ENCODE measurements at regions not wholly inside any gene's neighbourhood (a gene's known extent, or its start where the extent isn't known, plus 50 kb on each side); places are given as distances from the start of the nearest gene placed in this dataset.
"Not testable (repeated sequence)": the region's sequence is repeated elsewhere in the genome, so short reads cannot be mapped to it uniquely, and the experiment has no call there.

DNA sequence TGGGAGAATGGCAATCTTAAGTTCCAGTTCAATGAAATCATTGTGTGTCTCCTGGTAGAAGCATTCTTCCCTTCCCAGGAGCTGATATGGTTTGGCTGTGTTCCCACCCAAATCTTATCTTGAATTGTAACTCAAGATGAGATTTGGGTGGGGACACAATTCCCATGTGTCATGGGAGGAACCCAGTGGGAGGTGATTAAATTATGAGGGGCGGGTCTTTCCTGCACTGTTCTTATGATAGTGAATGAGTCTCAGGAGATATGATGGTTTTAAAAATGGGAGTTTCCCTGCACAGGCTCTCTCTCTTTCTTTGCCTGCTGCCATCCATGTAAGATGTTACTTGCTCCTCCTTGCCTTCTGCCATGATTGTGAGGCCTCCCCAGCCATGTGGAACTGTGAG, 108.3 kb upstream of the RUNX1 start:
- H3K27me3 ChIP-seq (ENCODE audit: low read depth, low read length); H3K9me3 ChIP-seq (ENCODE audit: control insufficient read depth in 1 of 2, low read length in 2 of 2); H3K4me3 ChIP-seq (ENCODE audit: low read depth in 1 of 2, low read length in 2 of 2); H3K27ac ChIP-seq (ENCODE audit: low read length); H3K36me3 ChIP-seq (ENCODE audit: control insufficient read depth in 1 of 2, insufficient read depth in 2 of 2, low read length in 2 of 2); H3K4me1 ChIP-seq (ENCODE audit: control insufficient read depth in 1 of 2, insufficient read depth in 2 of 2, low read length in 2 of 2): not testable (repeated sequence)

GRCh38 chr21:35156293-35157278, 107.5 kb upstream of the RUNX1 start:
- peaks cover 0 to 2% of the 10 kb centered on the region in 2 donors for H3K9me3 ChIP-seq (ENCODE audit: control insufficient read depth in 1 of 2, low read length in 2 of 2)
- H3K4me1 ChIP-seq (ENCODE audit: control insufficient read depth in 1 of 2, insufficient read depth in 2 of 2, low read length in 2 of 2), result no peaks in the 10 kb centered on the region
- H3K4me3 ChIP-seq (ENCODE audit: low read depth in 1 of 2, low read length in 2 of 2), result no peak overlapping the region
- no peaks in the 10 kb centered on the region for H3K27me3 ChIP-seq (ENCODE audit: low read depth, low read length)
- no peaks in the 10 kb centered on the region for H3K36me3 ChIP-seq (ENCODE audit: control insufficient read depth in 1 of 2, insufficient read depth in 2 of 2, low read length in 2 of 2)
- no peak overlapping the region for H3K27ac ChIP-seq (ENCODE audit: low read length)

DNA sequence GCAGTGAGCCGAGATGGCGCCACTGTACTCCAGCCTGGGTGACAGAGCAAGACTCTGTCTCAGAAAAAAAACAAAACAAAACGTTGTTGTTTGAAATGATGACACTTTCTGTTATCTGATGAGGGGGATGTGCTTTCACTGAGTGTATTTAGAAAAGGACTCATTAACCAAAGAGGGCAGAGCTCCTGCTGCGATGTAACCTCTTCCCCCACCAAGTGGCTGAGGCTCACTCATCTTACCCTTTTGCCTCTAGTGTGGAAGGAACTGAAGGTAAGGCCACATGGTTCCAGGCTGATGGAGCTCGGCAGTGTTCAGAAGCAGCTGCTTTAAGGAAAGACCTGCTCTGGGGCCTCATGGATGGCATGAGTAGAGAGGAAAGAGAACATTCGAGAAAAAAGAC, 105.7 kb upstream of the RUNX1 start:
- Histone ChIP-seq H3K9me3 (ENCODE audit: control insufficient read depth in 1 of 2, low read length in 2 of 2) (peaks cover 0 to 2% of the 10 kb centered on the region in 2 donors), H3K36me3 (ENCODE audit: control insufficient read depth in 1 of 2, insufficient read depth in 2 of 2, low read length in 2 of 2) (no peaks in the 10 kb centered on the region), H3K27ac (ENCODE audit: low read length) (no peak overlapping the region), H3K27me3 (ENCODE audit: low read depth, low read length) (no peaks in the 10 kb centered on the region), H3K4me3 (ENCODE audit: low read depth in 1 of 2, low read length in 2 of 2) (no peak overlapping the region), H3K4me1 (ENCODE audit: control insufficient read depth in 1 of 2, insufficient read depth in 2 of 2, low read length in 2 of 2) (no peaks in the 10 kb centered on the region)

DNA sequence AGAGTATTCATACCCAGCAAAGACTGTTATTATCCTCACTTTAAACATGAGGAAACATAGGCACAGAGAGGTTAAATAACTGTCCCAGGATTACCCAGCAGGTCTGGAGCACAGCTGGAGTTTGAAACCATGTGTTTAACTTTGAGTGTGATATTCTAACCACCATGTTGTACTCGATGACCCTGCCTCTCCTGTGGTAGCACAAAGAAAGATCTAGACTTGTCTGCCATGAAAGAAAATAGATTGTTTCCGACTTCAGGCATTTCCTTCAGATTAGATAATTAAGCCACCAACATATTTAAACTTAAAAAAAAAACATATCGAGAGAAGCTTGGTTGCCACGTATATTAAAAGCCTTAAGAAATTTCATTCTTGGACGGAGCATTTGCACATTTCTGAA, 104.6 kb upstream of the RUNX1 start:
- H3K27me3 ChIP-seq (ENCODE audit: low read depth, low read length), result no peaks in the 10 kb centered on the region
- H3K4me1 ChIP-seq (ENCODE audit: control insufficient read depth in 1 of 2, insufficient read depth in 2 of 2, low read length in 2 of 2), result no peaks in the 10 kb centered on the region
- no peaks in the 10 kb centered on the region for H3K36me3 ChIP-seq (ENCODE audit: control insufficient read depth in 1 of 2, insufficient read depth in 2 of 2, low read length in 2 of 2)
- H3K9me3 ChIP-seq (ENCODE audit: control insufficient read depth in 1 of 2, low read length in 2 of 2), result peaks cover 0 to 2% of the 10 kb centered on the region in 2 donors
- no peak overlapping the region for H3K27ac ChIP-seq (ENCODE audit: low read length)
- no peak overlapping the region for H3K4me3 ChIP-seq (ENCODE audit: low read depth in 1 of 2, low read length in 2 of 2)

- no peaks in the 10 kb centered on the region for H3K36me3 ChIP-seq (ENCODE audit: control insufficient read depth in 1 of 2, insufficient read depth in 2 of 2, low read length in 2 of 2)
- no peak overlapping the region for H3K27ac ChIP-seq (ENCODE audit: low read length)
- no peaks in the 10 kb centered on the region for H3K9me3 ChIP-seq (ENCODE audit: control insufficient read depth in 1 of 2, low read length in 2 of 2)
- H3K4me1 ChIP-seq (ENCODE audit: control insufficient read depth in 1 of 2, insufficient read depth in 2 of 2, low read length in 2 of 2), result no peaks in the 10 kb centered on the region
- H3K4me3 ChIP-seq (ENCODE audit: low read depth in 1 of 2, low read length in 2 of 2), result no peak overlapping the region
- no peaks in the 10 kb centered on the region for H3K27me3 ChIP-seq (ENCODE audit: low read depth, low read length)
Measured at GRCh38 chr21:35150562-35151226, 101.6 kb upstream of the RUNX1 start.

DNA sequence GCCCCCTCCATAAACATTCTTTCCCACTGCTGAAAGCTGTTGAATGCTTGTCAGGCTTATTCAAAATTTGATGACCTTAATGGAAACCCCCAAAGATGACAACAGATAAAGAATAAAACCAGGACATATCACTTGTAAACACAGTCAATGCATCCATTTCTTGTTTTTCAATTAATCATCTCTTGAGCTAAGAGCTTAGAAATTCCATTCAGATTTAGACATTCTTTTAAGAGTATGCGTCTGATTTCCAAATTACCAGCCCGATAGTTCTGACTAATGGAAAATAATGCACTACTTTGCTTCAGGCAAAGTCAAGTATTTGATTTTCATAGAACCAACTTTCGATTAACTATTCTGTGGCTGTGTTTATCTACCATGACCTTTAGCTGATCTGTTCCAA, 100.6 kb upstream of the RUNX1 start:
- no peak overlapping the region for H3K4me3 ChIP-seq (ENCODE audit: low read depth in 1 of 2, low read length in 2 of 2)
- no peaks in the 10 kb centered on the region for H3K9me3 ChIP-seq (ENCODE audit: control insufficient read depth in 1 of 2, low read length in 2 of 2)
- no peak overlapping the region for H3K27ac ChIP-seq (ENCODE audit: low read length)
- no peaks in the 10 kb centered on the region for H3K27me3 ChIP-seq (ENCODE audit: low read depth, low read length)
- no peaks in the 10 kb centered on the region for H3K36me3 ChIP-seq (ENCODE audit: control insufficient read depth in 1 of 2, insufficient read depth in 2 of 2, low read length in 2 of 2)
- no peaks in the 10 kb centered on the region for H3K4me1 ChIP-seq (ENCODE audit: control insufficient read depth in 1 of 2, insufficient read depth in 2 of 2, low read length in 2 of 2)

- no peaks in the 10 kb centered on the region for H3K27me3 ChIP-seq (ENCODE audit: low read depth, low read length)
- no peaks in the 10 kb centered on the region for H3K9me3 ChIP-seq (ENCODE audit: control insufficient read depth in 1 of 2, low read length in 2 of 2)
- H3K36me3 ChIP-seq (ENCODE audit: control insufficient read depth in 1 of 2, insufficient read depth in 2 of 2, low read length in 2 of 2), result no peaks in the 10 kb centered on the region
- no peak overlapping the region for H3K27ac ChIP-seq (ENCODE audit: low read length)
- H3K4me3 ChIP-seq (ENCODE audit: low read depth in 1 of 2, low read length in 2 of 2), result no peak overlapping the region
- no peaks in the 10 kb centered on the region for H3K4me1 ChIP-seq (ENCODE audit: control insufficient read depth in 1 of 2, insufficient read depth in 2 of 2, low read length in 2 of 2)
Measured at GRCh38 chr21:35147439-35147838, 98.3 kb upstream of the RUNX1 start.

- H3K27ac ChIP-seq (ENCODE audit: low read length), result no peak overlapping the region
- no peaks in the 10 kb centered on the region for H3K36me3 ChIP-seq (ENCODE audit: control insufficient read depth in 1 of 2, insufficient read depth in 2 of 2, low read length in 2 of 2)
- H3K4me1 ChIP-seq (ENCODE audit: control insufficient read depth in 1 of 2, insufficient read depth in 2 of 2, low read length in 2 of 2), result no peaks in the 10 kb centered on the region
- H3K4me3 ChIP-seq (ENCODE audit: low read depth in 1 of 2, low read length in 2 of 2), result no peak overlapping the region
- no peaks in the 10 kb centered on the region for H3K9me3 ChIP-seq (ENCODE audit: control insufficient read depth in 1 of 2, low read length in 2 of 2)
- H3K27me3 ChIP-seq (ENCODE audit: low read depth, low read length), result no peaks in the 10 kb centered on the region
Measured at GRCh38 chr21:35145626-35146233, 96.6 kb upstream of the RUNX1 start.

DNA sequence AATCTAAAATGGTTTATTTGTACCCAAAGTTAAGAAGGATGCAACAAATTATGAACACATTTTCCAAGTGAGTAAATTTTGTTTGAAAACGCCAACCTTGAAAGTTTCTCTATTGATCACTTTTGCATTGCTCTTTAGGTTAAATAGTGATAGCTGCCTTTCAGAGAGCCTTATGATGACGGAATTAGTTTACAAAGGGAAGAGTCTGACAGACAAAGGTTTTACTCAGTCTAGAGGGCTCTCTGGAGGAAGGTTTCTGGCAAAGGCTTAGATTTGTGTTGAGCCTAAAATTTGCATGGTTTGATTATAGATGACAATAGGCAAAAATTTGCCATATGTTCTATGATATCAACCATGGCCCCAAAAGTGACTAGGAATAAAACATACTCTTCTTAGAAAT, 95.9 kb upstream of the RUNX1 start:
- H3K9me3 ChIP-seq (ENCODE audit: control insufficient read depth in 1 of 2, low read length in 2 of 2), result no peaks in the 10 kb centered on the region
- H3K27ac ChIP-seq (ENCODE audit: low read length), result no peak overlapping the region
- no peaks in the 10 kb centered on the region for H3K27me3 ChIP-seq (ENCODE audit: low read depth, low read length)
- H3K4me1 ChIP-seq (ENCODE audit: control insufficient read depth in 1 of 2, insufficient read depth in 2 of 2, low read length in 2 of 2), result no peaks in the 10 kb centered on the region
- H3K36me3 ChIP-seq (ENCODE audit: control insufficient read depth in 1 of 2, insufficient read depth in 2 of 2, low read length in 2 of 2), result no peaks in the 10 kb centered on the region
- no peak overlapping the region for H3K4me3 ChIP-seq (ENCODE audit: low read depth in 1 of 2, low read length in 2 of 2)

DNA sequence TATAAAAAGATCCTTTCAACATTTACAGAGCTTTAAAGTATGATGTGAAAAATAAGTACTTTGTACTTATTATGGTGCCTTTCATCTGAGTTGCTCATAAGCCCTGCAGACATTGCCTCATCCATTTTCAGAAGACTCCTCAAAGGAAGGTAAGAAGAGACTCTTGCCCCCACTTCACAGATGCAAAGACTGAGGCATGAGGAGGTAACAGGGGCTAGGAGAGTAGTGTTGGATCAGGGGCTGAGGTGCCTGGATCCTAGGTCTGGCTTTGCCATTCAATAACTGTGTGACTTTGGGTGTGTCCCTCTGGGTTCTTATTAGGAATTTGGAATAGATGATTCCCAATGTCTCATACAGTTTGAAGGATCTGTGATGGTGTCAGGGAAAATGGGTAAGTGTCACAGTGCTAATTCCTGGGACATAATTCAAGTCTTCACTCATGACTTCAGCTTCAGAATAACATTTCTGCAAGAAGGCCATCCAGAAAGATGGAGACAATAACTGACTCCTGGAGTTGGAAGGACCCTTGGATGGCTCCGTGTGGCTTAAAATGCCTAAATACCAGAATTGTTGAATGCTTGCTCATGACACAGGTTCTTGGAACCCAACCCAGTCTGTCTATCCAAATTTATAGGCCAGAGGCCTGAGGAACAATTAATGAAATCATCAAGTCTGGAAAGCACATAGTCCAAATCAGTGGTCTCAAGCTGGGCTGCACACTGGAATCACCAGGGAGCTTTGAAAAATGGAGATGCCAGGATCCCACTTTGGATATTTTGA, 93.1 kb upstream of the RUNX1 start:
- H3K36me3 ChIP-seq (ENCODE audit: control insufficient read depth in 1 of 2, insufficient read depth in 2 of 2, low read length in 2 of 2), result no peaks in the 10 kb centered on the region
- H3K27me3 ChIP-seq (ENCODE audit: low read depth, low read length), result no peaks in the 10 kb centered on the region
- no peaks in the 10 kb centered on the region for H3K9me3 ChIP-seq (ENCODE audit: control insufficient read depth in 1 of 2, low read length in 2 of 2)
- H3K4me3 ChIP-seq (ENCODE audit: low read depth in 1 of 2, low read length in 2 of 2), result no peak overlapping the region
- H3K27ac ChIP-seq (ENCODE audit: low read length), result no peak overlapping the region
- no peaks in the 10 kb centered on the region for H3K4me1 ChIP-seq (ENCODE audit: control insufficient read depth in 1 of 2, insufficient read depth in 2 of 2, low read length in 2 of 2)

DNA sequence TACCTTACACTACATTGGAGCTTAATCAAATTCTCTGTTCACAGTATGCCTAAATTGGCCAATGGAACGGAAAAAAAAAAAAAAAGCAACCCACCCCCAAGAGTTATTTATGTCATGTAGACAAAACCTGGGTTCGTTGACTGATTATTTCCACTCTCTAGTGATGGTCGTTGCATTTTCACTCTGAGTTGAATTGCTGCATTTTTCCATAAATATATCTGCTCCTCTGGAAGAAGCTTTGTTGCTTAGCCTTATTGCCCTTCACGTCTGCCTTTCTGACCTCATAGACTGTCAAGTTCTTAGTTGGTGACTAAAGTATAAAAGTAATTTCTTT, 90.2 kb upstream of the RUNX1 start:
- Histone ChIP-seq H3K27me3 (ENCODE audit: low read depth, low read length) (no peaks in the 10 kb centered on the region), H3K36me3 (ENCODE audit: control insufficient read depth in 1 of 2, insufficient read depth in 2 of 2, low read length in 2 of 2) (no peaks in the 10 kb centered on the region), H3K4me1 (ENCODE audit: control insufficient read depth in 1 of 2, insufficient read depth in 2 of 2, low read length in 2 of 2) (peaks cover 8 to 10% of the 10 kb centered on the region in 2 donors), H3K4me3 (ENCODE audit: low read depth in 1 of 2, low read length in 2 of 2) (no peak overlapping the region), H3K9me3 (ENCODE audit: control insufficient read depth in 1 of 2, low read length in 2 of 2) (no peaks in the 10 kb centered on the region), H3K27ac (ENCODE audit: low read length) (no peak overlapping the region)
